Esophagus muscularis mucosa (tissue), 4 donors: ENCODE measurements at regions not wholly inside any gene's neighbourhood (a gene's known extent, or its start where the extent isn't known, plus 50 kb on each side); places are given as distances from the start of the nearest gene placed in this dataset.
A peak's percentile ranks its signal among the peaks of the same experiment; 100 is the strongest.

Experiments used
- DNase-seq: peaks from one replicate; pipeline ENCODE4 v3.0.0-alpha.2; 2017; ENCODE audit errors: extremely low spot score
- H3K27ac ChIP-seq, 4 donors: fragments of 200-600 bp; sonication (generic); replicated peaks in 1 of 4; 1 replicate in 3 of 4; 2 replicates in 1 of 4; pipeline ENCODE4 v1.5.1; 2016 to 2019; ENCODE audit warnings: mild to moderate bottlenecking in 1 of 4
- H3K27me3 ChIP-seq, 4 donors: fragments of 200-600 bp; sonication (generic); one replicate each; pipeline versions ENCODE4 v1.5.1 to v1.6.0; 2016 to 2019
- H3K36me3 ChIP-seq, 4 donors: fragments of 200-600 bp; sonication (generic); one replicate each; pipeline ENCODE4 v1.5.1; 2016 to 2019
- H3K4me1 ChIP-seq, 4 donors: fragments of 200-600 bp; sonication (generic); one replicate each; pipeline ENCODE4 v1.5.1; 2016 to 2019
- H3K4me3 ChIP-seq, 4 donors: fragments of 200-600 bp; sonication (generic); 1 replicate in 2 of 4; 2 replicates in 2 of 4; pipeline ENCODE4 v1.5.1; 2016 to 2019; ENCODE audit warnings: mild to moderate bottlenecking in 4 of 4, moderate library complexity in 1 of 4
- H3K9me3 ChIP-seq, 4 donors: fragments of 200-600 bp; sonication (generic); 1 replicate in 3 of 4; 2 replicates in 1 of 4; pipeline ENCODE4 v1.5.1; 2016 to 2019
- EP300 ChIP-seq: sonication (generic); formaldehyde crosslinking; IDR thresholded peaks from one replicate; pipeline ENCODE4 v1.6.1; 2017; ENCODE audit warnings: antibody characterized with exemption
- POLR2A ChIP-seq: fragments of 450-650 bp; IDR thresholded peaks from one replicate; pipeline ENCODE4 v1.6.1; 2017; ENCODE audit warnings: antibody characterized with exemption, moderate library complexity, mild to moderate bottlenecking, low read depth
- POLR2AphosphoS5 ChIP-seq, 2 donors: sonication (generic); formaldehyde crosslinking; IDR thresholded peaks; one replicate each; pipeline ENCODE4 v1.6.1; 2017; ENCODE audit warnings: antibody characterized with exemption in 2 of 2
- WGBS: methylation state at CpG from one replicate; pipeline ENCODE4 v1.1.5; 2018; 5-methylcytosine and 5-hydroxymethylcytosine counted together
- intact Hi-C: fragments of 100-400 bp; cut with DNase I; formaldehyde crosslinking; loops from one replicate; pipeline ENCODE4 v1.15.1; 2023
- TF ChIP-seq, protein P1 (sequence below), 3 experiments: fragments of 200-600 bp in 2 of 3; fragments of 450-650 bp in 1 of 3; sonication (generic) in 2 of 3; IDR thresholded peaks; one replicate each; pipeline ENCODE4 v1.5.1; 2017 to 2019; ENCODE audit warnings: antibody characterized with exemption in 3 of 3, mild to moderate bottlenecking in 2 of 3, moderate library complexity in 1 of 3

DNA sequence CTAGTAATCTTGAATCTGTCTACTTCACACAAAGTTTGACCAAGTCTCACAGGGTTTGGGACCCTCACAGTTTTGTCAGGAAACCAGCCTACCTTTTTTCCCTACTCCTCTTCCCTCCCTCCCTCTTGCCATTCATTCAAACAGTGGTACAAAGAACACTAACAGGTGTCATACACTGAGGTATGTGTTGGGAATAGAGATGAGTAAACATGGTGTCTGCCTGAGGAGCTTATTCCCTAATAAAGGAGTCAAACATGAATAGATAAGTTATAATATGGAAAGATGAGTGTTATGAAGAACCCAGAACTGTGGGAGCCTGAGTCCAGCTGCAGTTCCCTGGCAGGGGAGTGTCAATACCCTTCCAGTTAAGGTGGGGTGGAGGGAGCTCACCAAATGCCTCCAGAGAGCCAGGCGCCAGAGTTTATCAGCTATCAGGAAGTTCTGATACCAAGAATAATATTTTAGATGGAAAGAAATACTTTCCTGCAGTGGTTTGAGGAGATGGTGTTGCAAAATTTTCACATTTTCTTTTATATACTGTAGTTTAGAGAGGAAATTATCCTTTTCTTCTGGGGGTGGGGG, 183.4 kb upstream of the NR3C1 start:
- Histone ChIP-seq H3K4me3 (no peak overlapping the region), H3K9me3 (no peaks in the 10 kb centered on the region), H3K27ac (no peak overlapping the region), H3K36me3 (no peaks in the 10 kb centered on the region), H3K4me1 (no peaks in the 10 kb centered on the region), H3K27me3 (no peaks in the 10 kb centered on the region)
- peak; percentile 70 for DNase-seq
- WGBS, result 100% methylated on average over 1 of the region's 1 CpG
- intact Hi-C loops, result no loop called here
- no peak for TF ChIP-seq POLR2A
- TF ChIP-seq, protein P1, sequence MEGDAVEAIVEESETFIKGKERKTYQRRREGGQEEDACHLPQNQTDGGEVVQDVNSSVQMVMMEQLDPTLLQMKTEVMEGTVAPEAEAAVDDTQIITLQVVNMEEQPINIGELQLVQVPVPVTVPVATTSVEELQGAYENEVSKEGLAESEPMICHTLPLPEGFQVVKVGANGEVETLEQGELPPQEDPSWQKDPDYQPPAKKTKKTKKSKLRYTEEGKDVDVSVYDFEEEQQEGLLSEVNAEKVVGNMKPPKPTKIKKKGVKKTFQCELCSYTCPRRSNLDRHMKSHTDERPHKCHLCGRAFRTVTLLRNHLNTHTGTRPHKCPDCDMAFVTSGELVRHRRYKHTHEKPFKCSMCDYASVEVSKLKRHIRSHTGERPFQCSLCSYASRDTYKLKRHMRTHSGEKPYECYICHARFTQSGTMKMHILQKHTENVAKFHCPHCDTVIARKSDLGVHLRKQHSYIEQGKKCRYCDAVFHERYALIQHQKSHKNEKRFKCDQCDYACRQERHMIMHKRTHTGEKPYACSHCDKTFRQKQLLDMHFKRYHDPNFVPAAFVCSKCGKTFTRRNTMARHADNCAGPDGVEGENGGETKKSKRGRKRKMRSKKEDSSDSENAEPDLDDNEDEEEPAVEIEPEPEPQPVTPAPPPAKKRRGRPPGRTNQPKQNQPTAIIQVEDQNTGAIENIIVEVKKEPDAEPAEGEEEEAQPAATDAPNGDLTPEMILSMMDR (IDR thresholded peaks at IDR 0.05), result no peak
- no peak for TF ChIP-seq EP300
- no peak for TF ChIP-seq POLR2AphosphoS5 (IDR thresholded peaks at IDR 0.05)

DNA sequence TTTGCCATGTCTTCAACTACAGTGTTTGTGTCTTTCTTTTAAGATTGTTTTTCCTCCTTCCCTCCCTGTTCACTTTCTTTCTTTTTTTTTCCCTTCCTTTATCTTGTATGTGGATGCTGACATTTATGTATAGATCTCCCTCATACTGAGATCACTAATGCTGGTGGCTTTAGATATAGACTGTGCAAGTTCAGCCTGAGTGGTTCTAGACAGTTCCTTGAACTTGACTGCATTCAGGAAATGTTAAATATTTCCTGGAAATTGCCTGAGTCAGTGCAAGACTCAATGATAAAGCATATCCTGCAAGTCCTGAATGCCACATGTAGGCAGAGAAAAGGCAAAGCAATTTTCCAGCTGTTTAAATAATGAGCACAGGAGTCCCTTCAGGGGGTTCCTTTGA, 182.5 kb upstream of the NR3C1 start:
- no peaks in the 10 kb centered on the region for H3K27me3 ChIP-seq
- H3K27ac ChIP-seq, result no peak overlapping the region
- H3K9me3 ChIP-seq, result no peaks in the 10 kb centered on the region
- no peaks in the 10 kb centered on the region for H3K4me1 ChIP-seq
- DNase-seq, result peak; percentile 42
- no peak for TF ChIP-seq POLR2AphosphoS5 (IDR thresholded peaks at IDR 0.05)
- H3K36me3 ChIP-seq, result no peaks in the 10 kb centered on the region
- no peak overlapping the region for H3K4me3 ChIP-seq
- intact Hi-C loops, result no loop called here

DNA sequence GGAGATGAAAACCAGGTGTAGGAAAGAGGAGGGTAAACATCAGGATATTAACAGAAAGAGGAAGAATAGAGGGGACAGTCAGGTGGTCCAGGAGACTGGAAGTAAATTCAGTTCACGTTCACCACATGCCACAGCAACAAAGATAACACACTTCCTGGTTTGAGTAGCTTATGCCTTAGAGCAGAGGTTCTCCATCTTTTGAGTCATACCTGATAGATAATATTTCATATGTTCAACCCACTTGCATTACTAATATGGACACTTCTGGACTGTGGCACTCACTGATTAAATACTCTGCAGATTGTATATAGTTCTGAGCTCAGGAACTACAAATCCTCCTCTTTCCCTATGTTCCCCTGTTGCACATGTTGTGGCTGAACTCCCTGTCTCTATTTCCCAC, 179.9 kb upstream of the NR3C1 start:
- Histone ChIP-seq H3K27me3 (no peaks in the 10 kb centered on the region), H3K4me1 (no peaks in the 10 kb centered on the region), H3K9me3 (no peaks in the 10 kb centered on the region), H3K4me3 (no peak overlapping the region), H3K27ac (no peak overlapping the region), H3K36me3 (no peaks in the 10 kb centered on the region)
- intact Hi-C loops, result no loop called here
- 63% methylated on average over 1 of the region's 1 CpG for WGBS
- TF ChIP-seq EP300 (no peak), POLR2A (no peak), POLR2AphosphoS5 (IDR thresholded peaks at IDR 0.05) (no peak)
- TF ChIP-seq, protein P1 (IDR thresholded peaks at IDR 0.05), result no peak
- DNase-seq, result no peak

DNA sequence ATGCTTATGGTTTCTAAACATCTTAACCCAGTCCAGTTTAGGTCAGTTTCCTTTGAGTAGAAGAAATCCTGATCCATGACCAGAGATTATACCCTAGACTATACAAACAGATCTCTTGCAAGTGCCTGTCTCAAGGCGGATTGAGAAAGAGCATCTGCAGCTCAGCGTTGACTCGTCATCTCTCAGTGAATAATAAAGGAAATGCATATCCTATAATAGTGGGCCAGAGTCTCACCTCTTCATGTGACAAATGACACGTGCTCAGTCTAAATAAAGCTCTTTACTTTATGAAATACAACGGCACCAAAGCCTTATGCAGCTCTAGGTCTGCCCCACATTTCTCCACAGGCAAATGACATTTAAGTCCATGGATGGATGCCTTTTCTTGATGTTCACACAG, 179.4 kb upstream of the NR3C1 start:
- no peak overlapping the region for H3K27ac ChIP-seq
- no peaks in the 10 kb centered on the region for H3K27me3 ChIP-seq
- TF ChIP-seq POLR2A (no peak), POLR2AphosphoS5 (IDR thresholded peaks at IDR 0.05) (no peak), EP300 (no peak)
- TF ChIP-seq, protein P1 (IDR thresholded peaks at IDR 0.05), result no peak
- no peaks in the 10 kb centered on the region for H3K36me3 ChIP-seq
- no peak overlapping the region for H3K4me3 ChIP-seq
- H3K9me3 ChIP-seq, result no peaks in the 10 kb centered on the region
- intact Hi-C loops, result no loop called here
- 40% methylated on average over 5 of the region's 5 CpGs for WGBS
- H3K4me1 ChIP-seq, result no peaks in the 10 kb centered on the region
- no peak for DNase-seq

DNA sequence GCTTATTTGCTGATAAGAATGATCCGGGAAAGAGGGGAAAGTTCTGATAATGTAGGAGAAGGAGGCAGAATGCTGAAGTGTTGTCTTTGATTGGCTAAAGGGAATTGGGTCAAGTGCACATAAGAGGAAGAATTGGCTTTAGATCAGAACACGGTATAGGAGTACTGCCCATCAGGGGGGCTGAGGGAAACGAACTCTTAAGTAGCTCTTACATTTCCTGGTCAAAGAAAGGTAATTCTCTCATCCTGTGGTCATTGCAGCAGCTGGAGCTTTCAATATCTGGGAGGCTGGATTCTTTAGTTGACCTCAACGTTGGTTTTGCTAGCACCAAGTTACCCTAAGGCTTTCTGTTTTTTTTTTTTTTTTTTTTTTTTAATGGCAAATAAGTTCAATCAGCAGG, 178.7 kb upstream of the NR3C1 start:
- DNase-seq, result no peak
- no peak overlapping the region for H3K27ac ChIP-seq
- peaks cover 0 to 6% (median 6%) of the 10 kb centered on the region in 4 donors for H3K4me1 ChIP-seq
- no peaks in the 10 kb centered on the region for H3K27me3 ChIP-seq
- WGBS, result 72% methylated on average over 4 of the region's 4 CpGs
- TF ChIP-seq POLR2A, result no peak
- no peak for TF ChIP-seq EP300
- TF ChIP-seq, protein P1 (IDR thresholded peaks at IDR 0.05), result no peak
- no peak for TF ChIP-seq POLR2AphosphoS5 (IDR thresholded peaks at IDR 0.05)
- intact Hi-C loops, result no loop called here
- no peak overlapping the region for H3K4me3 ChIP-seq
- no peaks in the 10 kb centered on the region for H3K36me3 ChIP-seq
- no peaks in the 10 kb centered on the region for H3K9me3 ChIP-seq
